Fibroblast of lung (primary cell): ENCODE measurements at regions not wholly inside any gene's neighbourhood (a gene's known extent, or its start where the extent isn't known, plus 50 kb on each side); places are given as distances from the start of the nearest gene placed in this dataset.
A peak's percentile ranks its signal among the peaks of the same experiment; 100 is the strongest.

Experiments
- DNase-seq, 2 donors: peaks; one replicate each; pipeline versions ENCODE4 v3.0.0 to v3.0.0-alpha.2; 2010; ENCODE audit warnings: low read depth in 2 of 2
- H2AFZ ChIP-seq: 2 replicates; pipeline ENCODE4 v1.5.1; 2012; ENCODE audit warnings: low read length, control low read depth, inconsistent platforms
- H3K27ac ChIP-seq: 2 replicates; pipeline ENCODE4 v1.5.1; 2011; ENCODE audit warnings: low read length, control low read depth; ENCODE audit not compliant: insufficient read depth
- H3K27me3 ChIP-seq: 2 replicates; pipeline ENCODE4 v1.5.1; 2011; ENCODE audit warnings: mild to moderate bottlenecking, low read length; ENCODE audit not compliant: control insufficient read depth, insufficient read depth
- H3K36me3 ChIP-seq: 2 replicates; pipeline ENCODE4 v1.5.1; 2011; ENCODE audit warnings: low read length; ENCODE audit not compliant: control insufficient read depth, insufficient read depth
- H3K4me1 ChIP-seq: 2 replicates; pipeline ENCODE4 v1.5.1; 2011; ENCODE audit warnings: low read length; ENCODE audit not compliant: control insufficient read depth, insufficient read depth; ENCODE audit errors: extremely low read depth
- H3K4me2 ChIP-seq: 2 replicates; pipeline ENCODE4 v1.5.1; 2011; ENCODE audit warnings: low read length, control low read depth; ENCODE audit not compliant: insufficient read depth; ENCODE audit errors: extremely low read depth
- H3K4me3 ChIP-seq, 4 experiments: fragments of 200-600 bp in 1 of 4; sonication (generic) in 1 of 4; replicated peaks in 1 of 4; 2 replicates each; pipeline ENCODE4 v1.5.1; 2011 to 2016; ENCODE audit warnings: low read length in 4 of 4, low read depth in 3 of 4, mild to moderate bottlenecking in 3 of 4, control low read depth in 2 of 4, inconsistent platforms in 1 of 4, mixed read lengths in 1 of 4; ENCODE audit not compliant: insufficient read depth in 1 of 4; ENCODE audit errors: control extremely low read depth in 1 of 4
- H3K79me2 ChIP-seq: 2 replicates; pipeline ENCODE4 v1.5.1; 2012; ENCODE audit warnings: mild to moderate bottlenecking, low read length, inconsistent platforms; ENCODE audit not compliant: control insufficient read depth, insufficient read depth
- H3K9ac ChIP-seq: 2 replicates; pipeline ENCODE4 v1.5.1; 2011; ENCODE audit warnings: mild to moderate bottlenecking, low read length, control low read depth; ENCODE audit not compliant: insufficient read depth
- H3K9me3 ChIP-seq: 2 replicates; pipeline ENCODE4 v1.5.1; 2012; ENCODE audit warnings: low read depth, low read length; ENCODE audit not compliant: control insufficient read depth, insufficient read depth
- H4K20me1 ChIP-seq: 2 replicates; pipeline ENCODE4 v1.5.1; 2011; ENCODE audit warnings: low read length; ENCODE audit not compliant: control insufficient read depth, insufficient read depth; ENCODE audit errors: extremely low read depth
- EZH2 ChIP-seq: IDR thresholded peaks from 2 replicates; pipeline ENCODE4 v1.5.1; 2012; ENCODE audit warnings: low read length, control low read depth, mild to moderate bottlenecking; ENCODE audit errors: missing control alignments
- TF ChIP-seq, protein P1 (sequence below), 2 donors: IDR thresholded peaks in 1 of 2; conservative IDR thresholded peaks in 1 of 2; 1 replicate in 1 of 2; 2 replicates in 1 of 2; pipeline ENCODE4 v1.5.1; 2011 to 2012; ENCODE audit warnings: low read length in 2 of 2, control low read depth in 1 of 2, inconsistent platforms in 1 of 2, low read depth in 1 of 2, mild to moderate bottlenecking in 1 of 2

DNA sequence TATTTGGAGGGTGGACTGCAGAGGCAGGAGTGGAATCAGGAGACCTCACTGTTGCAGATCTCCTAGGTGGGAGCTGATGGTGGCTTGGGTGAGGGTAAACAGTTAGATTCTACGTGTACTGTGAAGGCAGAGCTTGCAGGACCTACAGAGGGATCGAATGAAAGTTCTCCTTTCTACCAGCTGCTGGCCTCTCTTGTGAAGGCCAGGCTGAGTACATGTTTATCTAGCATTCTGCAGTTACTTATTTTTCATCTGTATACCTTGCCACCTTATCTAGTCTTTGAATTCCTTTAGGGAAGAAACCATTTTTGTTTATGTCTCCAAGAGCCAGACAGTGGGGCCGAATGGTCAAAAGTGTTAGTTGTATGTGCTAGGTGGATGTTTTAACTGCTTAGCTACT, 57.6 kb downstream of the PTTG1 start:
- DNase-seq = no peak
- H3K9ac ChIP-seq = no peak overlapping the region
- no peak overlapping the region for H2AFZ ChIP-seq
- H3K9me3 ChIP-seq = no peaks in the 10 kb centered on the region
- peaks cover 5% of the 10 kb centered on the region for H3K4me1 ChIP-seq
- no peaks in the 10 kb centered on the region for H3K79me2 ChIP-seq
- TF ChIP-seq EZH2 = no peak
- TF ChIP-seq, protein P1, sequence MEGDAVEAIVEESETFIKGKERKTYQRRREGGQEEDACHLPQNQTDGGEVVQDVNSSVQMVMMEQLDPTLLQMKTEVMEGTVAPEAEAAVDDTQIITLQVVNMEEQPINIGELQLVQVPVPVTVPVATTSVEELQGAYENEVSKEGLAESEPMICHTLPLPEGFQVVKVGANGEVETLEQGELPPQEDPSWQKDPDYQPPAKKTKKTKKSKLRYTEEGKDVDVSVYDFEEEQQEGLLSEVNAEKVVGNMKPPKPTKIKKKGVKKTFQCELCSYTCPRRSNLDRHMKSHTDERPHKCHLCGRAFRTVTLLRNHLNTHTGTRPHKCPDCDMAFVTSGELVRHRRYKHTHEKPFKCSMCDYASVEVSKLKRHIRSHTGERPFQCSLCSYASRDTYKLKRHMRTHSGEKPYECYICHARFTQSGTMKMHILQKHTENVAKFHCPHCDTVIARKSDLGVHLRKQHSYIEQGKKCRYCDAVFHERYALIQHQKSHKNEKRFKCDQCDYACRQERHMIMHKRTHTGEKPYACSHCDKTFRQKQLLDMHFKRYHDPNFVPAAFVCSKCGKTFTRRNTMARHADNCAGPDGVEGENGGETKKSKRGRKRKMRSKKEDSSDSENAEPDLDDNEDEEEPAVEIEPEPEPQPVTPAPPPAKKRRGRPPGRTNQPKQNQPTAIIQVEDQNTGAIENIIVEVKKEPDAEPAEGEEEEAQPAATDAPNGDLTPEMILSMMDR (conservative IDR thresholded peaks at IDR 0.05 in 1 of 2, IDR thresholded peaks at IDR 0.05 in 1 of 2; ENCODE audit: low read depth in 1 of 2, low read length in 2 of 2) = no peak
- no peaks in the 10 kb centered on the region for H3K36me3 ChIP-seq
- no peaks in the 10 kb centered on the region for H3K27me3 ChIP-seq
- no peak overlapping the region for H3K4me2 ChIP-seq
- H3K4me3 ChIP-seq = no peak overlapping the region
- no peaks in the 10 kb centered on the region for H4K20me1 ChIP-seq
- no peak overlapping the region for H3K27ac ChIP-seq

DNA sequence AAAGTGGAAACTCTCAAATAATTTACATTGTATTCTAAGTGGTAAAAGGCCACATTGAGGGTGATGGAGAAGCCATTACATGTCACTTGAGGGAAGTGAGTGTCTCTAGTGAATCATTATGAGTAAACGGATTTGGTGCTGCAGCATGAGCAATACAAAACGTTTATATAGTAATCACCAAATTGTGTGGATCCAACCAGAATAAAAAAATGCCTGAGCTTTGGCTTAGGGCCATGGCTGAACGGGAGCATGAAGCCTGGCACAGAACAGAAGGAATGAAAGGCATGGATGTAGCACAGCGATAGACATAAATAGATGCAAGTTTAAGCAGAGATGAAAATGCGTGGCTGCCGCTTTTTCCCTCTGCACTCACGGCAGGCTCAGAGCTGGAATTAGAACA, 58.3 kb downstream of the PTTG1 start:
- peaks cover 5% of the 10 kb centered on the region for H3K4me1 ChIP-seq
- no peak overlapping the region for H3K27ac ChIP-seq
- peak overlapping the region; percentile 57 for H3K4me2 ChIP-seq
- H3K9ac ChIP-seq = no peak overlapping the region
- peak; percentile 69 to 83 for DNase-seq
- no peaks in the 10 kb centered on the region for H4K20me1 ChIP-seq
- no peaks in the 10 kb centered on the region for H3K36me3 ChIP-seq
- H3K79me2 ChIP-seq = no peaks in the 10 kb centered on the region
- no peak overlapping the region for H3K4me3 ChIP-seq
- H3K9me3 ChIP-seq = no peaks in the 10 kb centered on the region
- no peak overlapping the region for H2AFZ ChIP-seq
- H3K27me3 ChIP-seq = no peaks in the 10 kb centered on the region
- TF ChIP-seq EZH2 = no peak
- TF ChIP-seq, protein P1 (conservative IDR thresholded peaks at IDR 0.05 in 1 of 2, IDR thresholded peaks at IDR 0.05 in 1 of 2; ENCODE audit: low read depth in 1 of 2, low read length in 2 of 2) = no peak

DNA sequence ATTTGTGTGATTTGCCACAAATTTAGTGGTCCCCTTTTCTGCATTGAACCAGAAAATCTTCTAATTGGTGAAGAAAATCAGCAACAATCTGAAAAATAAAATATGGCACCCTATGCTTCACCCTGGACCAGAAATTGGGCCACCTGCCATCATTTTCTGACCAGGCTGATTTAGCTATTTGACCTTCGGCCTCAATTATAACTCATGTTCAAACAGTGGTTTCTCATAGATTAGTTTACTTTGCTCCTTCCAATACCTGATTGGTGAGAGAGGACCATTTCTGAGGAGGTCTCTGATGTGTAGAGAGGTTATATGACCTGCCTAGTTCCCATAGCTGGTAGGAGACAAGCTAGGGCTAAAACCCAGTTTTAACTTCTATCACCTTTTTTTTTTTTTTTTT, 59.0 kb downstream of the PTTG1 start:
- no peak for DNase-seq
- no peaks in the 10 kb centered on the region for H3K9me3 ChIP-seq
- H3K79me2 ChIP-seq = no peaks in the 10 kb centered on the region
- no peak overlapping the region for H3K9ac ChIP-seq
- no peaks in the 10 kb centered on the region for H3K27me3 ChIP-seq
- H3K4me1 ChIP-seq = peaks cover 5% of the 10 kb centered on the region
- H3K36me3 ChIP-seq = no peaks in the 10 kb centered on the region
- H3K27ac ChIP-seq = no peak overlapping the region
- H2AFZ ChIP-seq = no peak overlapping the region
- no peaks in the 10 kb centered on the region for H4K20me1 ChIP-seq
- TF ChIP-seq, protein P1 (conservative IDR thresholded peaks at IDR 0.05 in 1 of 2, IDR thresholded peaks at IDR 0.05 in 1 of 2; ENCODE audit: low read depth in 1 of 2, low read length in 2 of 2) = no peak
- no peak for TF ChIP-seq EZH2
- H3K4me3 ChIP-seq = no peak overlapping the region
- no peak overlapping the region for H3K4me2 ChIP-seq
